NCI-H2107 treated with DMSO at 0.1 percent for 48 hours (cell line): ENCODE measurements at regions not wholly inside any gene's neighbourhood (a gene's known extent, or its start where the extent isn't known, plus 50 kb on each side); places are given as distances from the start of the nearest gene placed in this dataset.

Source experiments
- DNase-seq: peaks from one replicate; lab custom pipeline; 2025; ENCODE audit not compliant: unreplicated experiment; lab: John Stamatoyannopoulos, UW

DNA sequence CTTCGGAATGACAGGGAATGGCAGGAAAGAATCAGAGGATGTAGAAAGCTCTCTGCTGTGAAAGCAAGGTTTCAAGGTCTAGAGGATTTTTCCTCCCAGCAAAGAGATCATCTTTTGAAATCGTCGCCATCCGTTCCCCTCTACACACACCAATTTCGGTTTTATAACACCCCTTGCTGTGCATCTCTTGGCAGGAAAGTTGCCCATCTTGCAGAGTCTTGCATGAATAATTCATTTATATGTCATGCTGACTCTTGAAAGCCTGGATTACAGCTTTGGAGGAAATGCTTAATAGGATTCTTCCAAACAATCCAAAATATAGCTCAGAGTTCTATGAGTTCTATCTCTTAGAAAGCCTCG, 262.7 kb downstream of the CHL1 start:
- DNase-seq: no peak

DNA sequence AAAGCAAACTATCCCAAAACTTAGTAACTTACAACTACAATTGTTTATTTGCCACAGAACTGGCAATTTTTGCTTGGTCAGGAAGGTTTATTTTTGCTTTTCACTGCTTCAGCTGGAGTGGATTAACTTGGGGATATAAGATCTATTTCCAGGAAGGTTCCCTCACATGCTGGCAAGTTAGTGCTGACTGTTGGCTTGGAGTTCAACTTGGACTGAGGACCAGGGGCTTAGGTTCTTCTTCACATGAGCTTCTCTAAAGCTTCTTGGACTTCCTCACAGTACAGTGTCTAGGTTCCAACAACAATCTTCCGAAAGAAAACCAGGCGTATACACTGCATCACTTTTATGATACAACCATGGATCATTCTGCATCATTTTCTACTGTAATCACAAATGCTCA, 264.4 kb downstream of the CHL1 start:
- DNase-seq: no peak

DNA sequence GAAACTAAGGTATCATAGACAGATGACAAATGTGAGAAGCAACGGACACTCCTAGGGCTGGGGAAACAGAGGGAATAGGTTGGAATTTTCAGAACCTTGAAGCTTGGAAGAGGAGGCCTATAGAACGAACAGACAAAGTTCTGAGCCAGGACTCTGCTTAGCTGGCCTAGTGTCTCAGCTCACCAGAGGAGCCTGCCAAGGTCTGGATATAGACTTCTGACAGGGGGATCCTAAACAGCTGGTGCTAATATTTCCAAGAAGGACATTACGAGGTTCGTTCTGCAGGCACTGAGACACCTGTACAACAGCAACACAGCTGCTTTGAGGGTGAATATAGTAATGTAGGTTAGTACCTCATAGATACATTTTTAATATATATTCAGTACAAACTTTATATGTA, 266.3 kb downstream of the CHL1 start:
- no peak for DNase-seq

DNA sequence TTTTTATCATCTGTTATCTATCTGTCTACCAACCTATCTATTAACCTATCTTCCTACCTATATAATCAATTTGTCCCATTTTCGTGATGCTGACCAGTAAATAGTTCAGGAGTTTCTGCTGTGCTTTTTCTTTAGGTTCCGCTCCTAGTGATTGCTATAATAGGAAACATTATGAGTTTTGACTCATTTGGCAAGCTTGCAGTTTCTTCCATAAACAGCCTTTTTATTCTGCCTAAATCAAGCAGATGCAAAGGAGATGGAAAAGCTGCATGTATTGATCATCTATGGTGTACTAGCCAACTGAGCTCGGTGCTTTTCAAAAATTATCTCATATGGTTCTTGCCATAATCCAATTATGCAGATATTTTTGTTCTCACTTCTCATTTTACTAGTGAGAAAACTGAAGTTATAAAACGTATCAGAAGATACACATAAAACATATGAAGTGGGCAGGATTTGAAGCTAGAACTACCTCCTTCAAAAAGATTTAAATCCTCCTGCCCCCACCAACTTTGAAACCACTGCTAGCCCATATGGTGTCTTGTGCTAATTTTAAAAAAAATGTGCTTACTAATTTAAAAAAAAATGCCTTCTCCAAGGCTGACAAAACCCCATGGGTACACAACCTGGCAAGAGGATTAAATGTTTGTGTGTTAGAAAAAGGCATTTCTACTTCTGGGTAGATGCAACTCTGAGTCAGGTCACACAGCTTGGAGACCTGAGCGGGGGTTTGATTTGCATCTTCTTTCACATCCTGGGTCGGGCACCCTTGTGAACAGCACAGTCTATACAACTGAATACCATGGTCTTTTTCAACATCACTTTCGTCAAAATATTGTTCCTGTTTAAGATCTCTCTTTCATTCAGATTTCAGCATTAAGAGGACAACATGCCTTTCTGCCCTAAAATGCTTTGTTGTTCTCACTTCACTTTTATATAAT, 267.0 kb downstream of the CHL1 start:
- no peak for DNase-seq

DNA sequence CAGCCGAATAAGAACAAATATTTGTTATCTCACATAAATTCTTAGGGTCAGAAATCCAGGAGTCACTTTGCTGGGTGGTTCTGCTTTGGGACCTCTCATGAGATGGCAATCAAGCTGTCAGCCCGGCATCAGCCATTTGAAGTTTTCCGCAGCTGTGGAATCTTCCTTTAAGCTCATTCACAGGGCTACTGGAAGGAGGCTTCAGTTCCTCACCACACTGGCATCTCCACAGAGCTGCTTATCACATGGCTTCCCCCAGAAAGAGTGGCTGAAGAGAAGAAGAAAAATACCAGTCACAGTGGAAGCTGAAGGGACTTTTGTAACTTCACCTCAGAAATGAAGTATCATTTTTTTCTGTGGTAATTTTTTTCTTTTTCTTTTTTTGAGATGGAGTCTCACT, 267.7 kb downstream of the CHL1 start:
- no peak for DNase-seq

DNA sequence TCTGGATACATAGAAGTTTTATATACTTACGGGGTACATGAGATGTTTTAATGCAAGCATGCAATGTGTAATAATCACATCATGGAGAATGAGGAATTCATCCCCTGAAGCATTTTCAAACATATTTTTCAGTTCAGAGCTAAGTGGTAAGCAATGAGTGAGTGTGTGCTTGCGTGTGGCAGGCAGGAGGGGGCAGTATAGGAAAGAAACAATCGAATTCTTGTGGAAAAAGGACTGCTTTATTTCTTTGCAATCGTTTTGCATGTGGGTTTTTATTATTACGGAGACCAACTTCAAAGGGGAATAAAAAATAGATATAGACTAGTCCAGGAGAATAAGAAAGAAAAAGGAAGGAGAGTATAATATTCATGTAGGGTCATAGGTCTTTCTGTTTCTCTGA, 271.6 kb downstream of the CHL1 start:
- no peak for DNase-seq

DNA sequence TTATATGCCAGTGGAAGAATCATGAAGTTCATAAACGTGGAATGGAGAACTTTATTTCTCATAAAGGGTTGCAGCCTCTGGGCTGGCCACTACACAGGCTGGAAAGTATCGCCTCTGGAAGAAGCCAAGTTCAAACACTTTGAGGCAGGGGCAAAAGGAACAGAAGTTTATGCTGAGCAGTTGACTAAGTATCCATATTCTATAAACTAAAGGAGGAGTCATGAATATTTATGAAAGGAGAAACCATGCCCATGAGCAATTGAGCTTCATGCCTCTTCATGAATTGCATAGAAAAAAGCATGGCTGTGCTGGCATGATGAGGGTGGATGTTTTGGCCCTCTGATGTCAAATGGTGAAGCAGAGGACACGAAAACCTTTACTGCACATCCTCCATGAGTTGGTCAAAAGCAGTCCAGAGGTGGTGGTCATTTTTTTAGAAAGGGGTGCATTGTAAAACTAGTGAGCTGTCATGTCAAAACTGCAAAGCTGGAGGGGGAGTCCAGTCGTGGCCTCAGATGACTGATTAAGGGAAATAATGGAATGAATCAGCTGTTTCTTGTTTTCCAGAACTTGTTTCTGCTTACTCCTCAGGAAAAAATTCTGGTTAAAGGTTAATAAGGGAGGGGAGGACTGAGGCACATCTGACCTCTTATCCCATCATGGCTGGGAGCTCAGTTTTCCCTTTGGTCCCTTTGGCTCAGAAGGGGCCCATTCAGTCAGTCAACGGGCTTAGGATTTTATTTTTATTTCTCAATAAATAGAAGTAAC, 276.7 kb downstream of the CHL1 start:
- DNase-seq: no peak

DNA sequence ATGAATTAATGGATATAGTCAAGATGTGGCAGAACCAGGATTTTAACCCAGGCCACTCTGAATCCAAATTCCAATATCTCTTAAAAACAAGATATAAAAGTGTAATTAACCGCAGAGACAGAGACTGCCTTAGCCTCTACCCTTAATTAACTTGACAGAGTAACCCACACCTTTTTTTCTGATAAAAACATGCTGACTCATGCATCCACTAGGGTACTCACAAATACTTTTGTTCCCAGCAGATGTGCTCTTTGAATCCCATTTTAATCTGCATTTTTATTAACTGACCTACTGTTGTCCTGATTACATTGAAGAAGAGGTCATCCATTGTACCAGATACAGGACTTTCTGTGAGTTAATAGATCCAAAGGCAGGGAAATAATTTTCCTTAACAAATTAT, 278.3 kb downstream of the CHL1 start:
- no peak for DNase-seq

DNA sequence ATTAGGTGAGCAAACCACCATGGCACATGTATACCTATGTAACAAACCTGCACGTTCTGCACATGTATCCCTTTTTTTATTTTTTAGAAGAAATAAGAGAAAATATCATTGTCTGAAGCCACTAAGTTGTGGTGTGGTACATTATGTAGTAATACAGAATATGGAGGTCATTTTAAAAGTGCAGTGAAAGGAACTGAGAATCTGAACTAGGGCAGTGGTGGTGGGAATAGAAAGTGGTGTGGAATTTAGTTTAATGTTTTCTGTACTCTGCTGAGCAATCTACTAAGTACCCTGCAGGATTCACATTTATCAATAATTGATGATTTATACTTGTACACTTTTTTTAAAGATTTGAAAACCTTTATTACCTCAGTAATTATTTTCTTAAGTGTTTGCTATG, 283.5 kb downstream of the CHL1 start:
- no peak for DNase-seq

DNA sequence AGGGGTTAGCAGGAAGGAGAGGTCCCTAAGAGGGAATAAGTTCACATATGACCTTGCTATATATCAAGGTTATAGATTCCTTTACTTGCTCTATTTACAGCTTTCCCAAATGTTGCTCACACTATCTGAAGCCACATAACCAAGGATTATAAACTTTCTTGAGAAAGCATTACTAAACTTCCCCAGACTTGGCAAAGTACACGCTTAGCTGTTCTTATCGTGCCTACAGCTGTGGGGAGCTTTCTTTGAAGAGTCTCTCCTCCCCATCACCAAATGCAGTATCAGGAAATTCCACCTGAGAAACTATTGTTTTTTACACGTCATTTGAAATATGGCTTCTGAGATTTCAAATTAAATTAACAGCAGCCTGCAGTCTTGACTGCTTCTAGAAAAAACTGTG, 284.5 kb downstream of the CHL1 start:
- no peak for DNase-seq

DNA sequence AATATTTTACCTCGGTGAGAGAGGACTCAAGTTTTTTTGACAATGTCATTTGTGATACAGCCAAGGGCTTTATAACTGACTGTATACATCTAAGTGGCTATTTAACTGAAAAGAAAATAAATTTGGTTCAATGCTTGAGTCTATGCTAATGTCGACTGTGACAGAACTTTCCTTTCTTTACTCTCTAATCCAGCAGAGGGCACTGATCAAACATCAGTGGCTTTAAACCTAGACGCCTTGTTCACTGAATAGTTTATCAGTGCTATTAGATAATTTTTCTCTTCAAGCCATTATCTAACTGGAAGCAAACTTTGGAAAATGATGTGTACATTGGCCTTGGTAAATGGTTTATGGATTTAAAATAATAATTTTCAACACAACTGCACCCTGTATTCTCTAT, 285.1 kb downstream of the CHL1 start:
- no peak for DNase-seq

DNA sequence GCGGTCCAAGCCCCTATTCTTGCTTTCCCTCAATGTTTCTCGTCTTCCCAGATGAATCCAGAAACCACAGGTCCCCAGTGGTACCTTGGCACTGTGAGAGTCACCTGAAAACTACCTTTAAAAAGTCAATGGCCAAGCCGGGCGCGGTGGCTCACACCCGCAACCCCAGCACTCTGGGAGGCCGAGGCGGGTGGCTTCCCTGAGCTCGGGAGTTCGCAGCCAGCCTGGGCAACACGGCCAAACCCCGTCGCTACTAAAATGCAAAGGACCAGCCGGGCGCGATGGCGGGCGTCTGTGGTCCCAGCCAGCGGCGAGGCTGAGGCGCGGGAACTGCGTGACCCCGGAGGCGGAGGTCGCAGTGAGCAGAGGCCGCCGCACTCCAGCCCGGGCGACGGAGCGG, 285.9 kb downstream of the CHL1 start:
- no peak for DNase-seq

DNA sequence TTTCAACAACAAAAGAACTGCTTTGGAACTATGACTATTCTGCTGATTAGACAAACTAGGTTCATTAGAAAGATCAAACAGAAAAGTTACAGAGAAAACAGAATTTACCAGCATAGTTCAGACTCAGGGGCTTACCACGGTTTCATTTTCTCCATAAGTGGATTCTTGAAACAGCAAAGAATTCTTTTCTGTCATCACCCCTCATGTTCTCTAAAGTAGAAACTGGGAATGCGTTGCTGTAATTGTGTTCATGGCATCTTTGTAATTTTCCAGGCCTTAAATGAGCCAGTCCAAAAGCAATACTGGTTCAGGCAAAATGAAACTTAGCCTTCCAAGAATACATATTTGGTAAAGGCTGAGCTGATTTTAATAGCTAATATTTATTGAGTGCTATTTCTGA, 287.8 kb downstream of the CHL1 start:
- no peak for DNase-seq

DNA sequence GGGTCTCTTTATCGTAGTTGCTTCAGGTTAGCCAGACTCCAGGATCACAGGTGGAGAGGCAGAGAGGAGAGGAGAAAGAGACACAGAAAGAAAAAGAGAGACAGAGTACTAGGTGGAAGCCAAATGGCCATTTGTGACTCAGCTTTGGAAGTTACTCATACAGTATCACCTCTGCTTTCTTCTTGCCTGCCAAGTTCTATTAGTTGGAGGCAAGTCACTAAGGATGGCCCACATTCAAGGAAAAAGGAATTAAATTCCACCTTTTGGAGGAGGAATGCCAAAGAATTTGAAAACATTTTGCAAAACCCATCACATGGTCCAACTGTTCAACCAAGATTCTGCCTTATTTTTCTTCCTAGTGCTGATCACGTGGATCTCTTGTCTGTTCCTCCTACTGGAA, 291.1 kb downstream of the CHL1 start:
- DNase-seq: no peak

DNA sequence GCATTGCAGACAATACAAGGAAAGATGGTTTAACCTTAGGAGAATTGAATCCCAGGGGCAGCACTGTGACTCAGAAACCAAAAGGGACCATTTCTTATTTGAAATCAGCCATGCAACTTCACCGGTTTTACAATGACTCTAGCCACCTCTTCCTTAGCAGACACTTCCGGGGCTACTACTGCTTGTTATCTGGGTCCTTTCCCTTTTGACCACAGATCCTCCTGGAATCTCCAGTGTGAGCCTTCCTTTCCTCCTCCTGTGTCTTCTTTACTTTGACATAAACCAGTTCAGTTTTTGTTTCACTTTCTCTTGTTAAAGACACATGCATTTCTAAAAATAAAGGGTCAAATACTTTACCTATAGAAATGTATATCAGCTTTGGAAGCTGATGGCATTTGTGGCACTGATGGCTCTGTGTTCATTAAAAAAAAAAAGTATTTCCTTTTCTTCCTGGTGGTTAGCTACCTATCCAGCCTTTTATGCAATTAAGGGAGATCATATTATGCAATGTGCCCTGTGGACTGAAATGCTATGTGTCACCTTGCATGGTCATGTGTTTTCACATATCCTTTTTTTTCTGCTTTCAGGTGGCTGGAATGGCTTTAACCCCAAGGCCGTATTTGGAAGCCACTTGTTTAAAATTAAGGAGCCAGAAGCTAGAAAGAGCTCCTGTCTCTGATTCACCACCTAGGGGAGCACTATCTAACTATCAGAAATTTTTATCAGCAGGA, 296.2 kb downstream of the CHL1 start:
- DNase-seq: no peak

DNA sequence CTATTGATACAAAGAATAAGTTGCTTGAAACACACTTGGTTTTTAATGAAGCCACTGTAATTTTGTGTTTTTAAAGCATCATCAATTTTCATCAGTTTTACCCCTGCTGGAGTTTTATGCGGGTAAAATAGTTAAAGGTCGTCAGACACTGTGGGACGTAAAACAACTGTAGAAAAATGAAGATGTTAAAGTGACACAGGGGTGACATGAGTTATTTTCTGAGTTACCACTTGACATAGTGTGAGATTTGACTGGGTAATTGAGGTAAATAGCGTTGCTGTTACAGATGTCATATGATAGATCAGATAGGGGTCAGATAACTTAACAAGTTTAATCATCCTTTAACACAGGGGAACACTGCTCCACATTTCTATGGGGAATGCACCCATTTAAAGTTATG, 297.6 kb downstream of the CHL1 start:
- no peak for DNase-seq

DNA sequence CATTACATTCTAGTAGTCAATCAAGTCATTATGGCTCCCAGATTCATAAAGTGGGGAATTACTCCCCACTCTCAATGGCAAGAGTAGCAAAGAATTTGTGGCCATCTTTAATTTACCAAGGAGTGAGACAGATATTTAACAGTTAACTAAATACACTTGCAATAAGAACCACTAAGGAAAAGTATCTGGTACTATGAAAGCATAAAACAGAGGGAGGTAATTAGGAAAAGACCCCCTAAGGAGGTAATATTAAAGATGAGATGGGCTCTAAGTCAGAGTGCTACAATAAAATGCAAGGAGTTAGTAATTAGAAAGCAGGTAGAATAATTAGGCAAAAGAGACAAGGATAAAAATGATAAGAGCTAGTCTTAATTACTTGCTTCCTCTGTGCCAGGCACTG, 301.9 kb downstream of the CHL1 start:
- DNase-seq: no peak

DNA sequence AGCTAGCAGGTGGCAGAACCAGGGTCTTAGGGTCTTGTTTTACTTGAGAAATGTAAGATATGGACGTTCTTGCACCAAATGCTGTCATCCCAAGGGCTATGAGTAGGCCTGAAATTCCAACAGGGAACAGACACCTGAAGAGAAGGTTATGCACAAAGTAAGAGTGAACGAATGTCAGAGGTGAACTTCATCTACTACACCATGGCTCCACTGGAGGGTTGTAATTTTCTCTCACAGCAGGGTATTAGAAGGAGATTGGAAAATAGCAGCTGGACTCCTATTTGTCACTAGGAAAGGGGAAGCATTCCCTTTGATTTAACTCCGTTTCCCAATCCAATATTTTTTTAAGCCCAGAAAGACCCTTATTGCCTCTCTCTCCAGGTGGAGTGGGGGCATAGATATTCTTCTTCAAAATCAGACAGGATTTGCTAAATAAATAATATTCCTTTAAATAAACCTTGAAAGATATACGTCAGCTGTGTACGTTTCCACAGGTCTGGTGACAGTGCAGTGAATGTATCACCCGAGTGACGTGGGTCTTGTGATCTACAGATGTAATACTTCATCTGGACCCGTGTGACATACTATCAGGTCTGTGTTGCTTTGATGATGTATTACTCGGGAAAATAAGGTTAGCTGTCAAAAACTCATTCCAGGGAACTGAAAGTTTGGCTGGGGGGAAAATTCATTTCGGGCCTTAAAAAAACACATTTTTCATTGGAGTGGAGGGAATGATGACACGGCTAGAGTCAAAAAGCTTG, 302.6 kb downstream of the CHL1 start:
- DNase-seq: no peak

DNA sequence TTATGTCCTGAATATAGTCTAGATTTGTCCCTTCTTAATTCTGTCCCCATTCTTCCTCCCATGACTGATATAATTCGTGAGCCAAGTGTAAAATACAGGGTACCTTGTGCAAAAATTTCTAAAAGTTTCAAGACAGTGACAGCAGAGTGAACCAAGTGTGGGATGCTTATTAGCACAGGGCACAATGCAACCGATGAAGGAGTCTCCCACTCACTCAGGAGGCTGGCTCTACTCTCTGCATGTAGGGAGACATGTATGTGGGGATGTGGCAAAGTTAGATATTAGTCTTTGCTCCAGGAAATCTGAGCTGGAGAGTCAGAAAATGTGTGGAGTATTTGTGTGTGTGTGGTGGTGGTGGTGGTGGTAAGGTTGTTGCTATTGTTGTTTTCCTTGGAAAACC, 305.9 kb downstream of the CHL1 start:
- DNase-seq: no peak

DNA sequence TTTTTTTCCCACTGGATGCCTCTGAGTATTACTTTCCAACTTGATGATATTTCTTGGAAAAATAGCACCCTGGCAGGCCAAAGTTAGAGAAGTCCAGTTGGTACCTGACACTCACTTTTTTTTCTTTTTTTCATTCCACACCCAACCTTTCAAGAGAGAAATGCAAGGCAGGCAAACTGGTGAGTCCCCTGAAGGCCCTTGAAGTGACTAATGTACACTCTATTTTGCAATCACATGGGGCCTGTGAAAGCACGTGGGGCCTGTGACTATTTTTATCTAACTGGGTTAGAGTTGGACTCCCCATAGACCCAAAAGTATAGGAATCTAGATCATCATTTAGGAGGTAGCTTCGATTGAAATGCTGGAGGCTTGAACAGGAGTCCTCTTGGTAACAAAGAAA, 316.7 kb downstream of the CHL1 start:
- no peak for DNase-seq

DNA sequence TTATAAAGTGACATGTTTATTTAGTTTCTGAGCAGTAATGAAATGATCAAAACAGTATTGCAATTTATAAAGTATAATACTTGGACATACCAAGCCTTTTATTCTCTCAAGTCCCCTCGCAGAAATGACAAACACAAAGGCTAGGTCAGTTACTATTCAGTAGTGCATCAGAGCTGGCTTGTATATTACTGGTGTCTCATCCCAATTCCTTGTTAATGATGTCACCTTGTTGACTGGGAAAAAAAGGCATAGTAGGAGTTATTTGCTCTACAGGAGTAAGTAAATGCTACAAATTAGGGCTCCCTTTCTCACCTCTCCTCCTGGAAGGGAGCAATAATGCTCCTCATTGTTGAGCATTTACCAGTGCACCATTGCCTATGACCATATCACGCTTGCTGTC, 317.6 kb downstream of the CHL1 start:
- DNase-seq: no peak
